ENCODE measurements at regions not wholly inside any gene's neighbourhood (a gene's known extent, or its start where the extent isn't known, plus 50 kb on each side); places are given as distances from the start of the nearest gene placed in this dataset.

GRCh38 chr2:65647249-65647842 lies 214.9 kb upstream of the SPRED2 start:
- no peak for TF ChIP-seq POLR2A (IDR thresholded peaks at IDR 0.05)
- no peak for TF ChIP-seq CTCF (IDR thresholded peaks at IDR 0.05)
